ENCODE measurements at regions not wholly inside any gene's neighbourhood (a gene's known extent, or its start where the extent isn't known, plus 50 kb on each side); places are given as distances from the start of the nearest gene placed in this dataset.

DNA sequence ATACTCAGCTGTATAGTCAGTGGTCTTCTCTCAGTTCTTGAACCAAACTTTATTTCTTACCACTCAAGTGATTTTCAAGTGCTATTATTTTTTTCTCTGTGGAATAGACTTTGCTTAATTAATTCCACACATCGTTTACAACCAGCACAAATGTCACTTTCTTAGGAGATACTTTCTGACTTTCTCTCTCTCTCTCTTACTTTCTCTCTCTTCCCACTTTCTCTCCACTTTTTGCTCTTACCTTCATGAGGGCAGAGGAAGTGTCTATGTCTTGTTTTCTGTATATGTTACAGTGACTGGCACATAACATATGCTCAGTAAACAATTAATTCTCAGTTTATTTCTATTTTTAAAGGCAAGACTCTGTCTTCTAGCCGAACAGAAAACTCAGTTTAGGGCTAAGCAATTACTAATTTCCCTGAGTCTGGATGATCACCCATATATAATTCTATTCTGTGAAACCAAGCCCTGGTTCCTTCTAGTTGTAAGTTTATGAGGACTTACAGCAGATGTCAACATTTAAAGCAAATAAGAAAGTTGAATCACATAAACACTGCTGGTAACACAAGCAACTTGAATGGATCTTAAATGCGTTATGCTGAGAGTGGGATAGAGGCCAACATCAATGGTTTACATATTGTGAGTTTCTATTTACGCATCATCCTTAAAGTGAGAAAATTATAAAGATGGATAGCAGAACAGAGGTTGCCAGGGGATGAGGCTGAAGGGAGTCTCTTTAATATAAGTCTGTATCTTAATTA, 791.4 kb downstream of the MTRR start:
- Histone ChIP-seq H3K4me1 (ENCODE audit: control insufficient read depth in 2 of 2, insufficient read depth in 2 of 2, low read length in 1 of 2) (no peaks in the 10 kb centered on the region), H3K27ac (ENCODE audit: low read depth in 2 of 2, low read length in 1 of 2) (no peak overlapping the region), H3K36me3 (ENCODE audit: control insufficient read depth in 2 of 2, insufficient read depth in 2 of 2, low read length in 1 of 2) (no peaks in the 10 kb centered on the region), H3K27me3 (ENCODE audit: control insufficient read depth in 1 of 2, insufficient read depth in 2 of 2, low read length in 2 of 2) (no peaks in the 10 kb centered on the region), H3K4me3 (ENCODE audit: low read depth in 1 of 2, low read length in 2 of 2) (no peak overlapping the region), H3K9me3 (ENCODE audit: control insufficient read depth in 2 of 2, insufficient read depth in 1 of 2, low read depth in 1 of 2, low read length in 1 of 2) (no peaks in the 10 kb centered on the region)
- 71 to 72% methylated on average over 4 of the region's 4 CpGs for WGBS, 2 donors

DNA sequence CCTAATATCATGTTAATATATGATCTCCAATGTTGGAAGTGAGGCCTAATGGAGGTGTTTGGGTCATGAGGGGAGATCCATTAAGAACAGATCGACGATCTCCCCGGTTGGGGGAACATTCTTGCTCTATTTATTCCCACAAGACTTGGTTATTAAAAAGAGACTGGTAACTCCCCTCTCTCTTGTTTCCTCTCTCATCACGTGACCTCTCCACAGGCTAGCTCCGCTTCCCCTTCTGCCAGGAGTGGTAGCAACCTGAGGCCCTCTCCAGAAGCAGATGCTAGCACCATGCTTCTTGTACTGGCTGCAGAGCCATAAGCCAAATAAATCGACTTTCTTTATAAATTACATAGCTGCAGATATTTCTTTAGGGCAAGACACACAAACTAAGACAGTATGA, 794.4 kb downstream of the MTRR start:
- Histone ChIP-seq H3K4me1 (ENCODE audit: control insufficient read depth in 2 of 2, insufficient read depth in 2 of 2, low read length in 1 of 2) (no peaks in the 10 kb centered on the region), H3K27ac (ENCODE audit: low read depth in 2 of 2, low read length in 1 of 2) (no peak overlapping the region), H3K9me3 (ENCODE audit: control insufficient read depth in 2 of 2, insufficient read depth in 1 of 2, low read depth in 1 of 2, low read length in 1 of 2) (no peaks in the 10 kb centered on the region), H3K27me3 (ENCODE audit: control insufficient read depth in 1 of 2, insufficient read depth in 2 of 2, low read length in 2 of 2) (no peaks in the 10 kb centered on the region), H3K4me3 (ENCODE audit: low read depth in 1 of 2, low read length in 2 of 2) (no peak overlapping the region), H3K36me3 (ENCODE audit: control insufficient read depth in 2 of 2, insufficient read depth in 2 of 2, low read length in 1 of 2) (no peaks in the 10 kb centered on the region)
- WGBS, 2 donors = 82 to 85% methylated on average over 6 of the region's 6 CpGs

GRCh38 chr5:8675182-8675581, 806.2 kb downstream of the MTRR start:
- no peaks in the 10 kb centered on the region for H3K36me3 ChIP-seq (ENCODE audit: control insufficient read depth in 2 of 2, insufficient read depth in 2 of 2, low read length in 1 of 2)
- WGBS, 2 donors = 51 to 67% methylated on average over 2 of the region's 2 CpGs
- H3K27me3 ChIP-seq (ENCODE audit: control insufficient read depth in 1 of 2, insufficient read depth in 2 of 2, low read length in 2 of 2) = no peaks in the 10 kb centered on the region
- no peaks in the 10 kb centered on the region for H3K9me3 ChIP-seq (ENCODE audit: control insufficient read depth in 2 of 2, insufficient read depth in 1 of 2, low read depth in 1 of 2, low read length in 1 of 2)
- no peak overlapping the region for H3K27ac ChIP-seq (ENCODE audit: low read depth in 2 of 2, low read length in 1 of 2)
- H3K4me3 ChIP-seq (ENCODE audit: low read depth in 1 of 2, low read length in 2 of 2) = no peak overlapping the region
- no peaks in the 10 kb centered on the region for H3K4me1 ChIP-seq (ENCODE audit: control insufficient read depth in 2 of 2, insufficient read depth in 2 of 2, low read length in 1 of 2)

GRCh38 chr5:8676695-8677094, 807.7 kb downstream of the MTRR start:
- 44 to 53% methylated on average over 3 of the region's 3 CpGs for WGBS, 2 donors
- no peak overlapping the region for H3K27ac ChIP-seq (ENCODE audit: low read depth in 2 of 2, low read length in 1 of 2)
- H3K9me3 ChIP-seq (ENCODE audit: control insufficient read depth in 2 of 2, insufficient read depth in 1 of 2, low read depth in 1 of 2, low read length in 1 of 2) = no peaks in the 10 kb centered on the region
- no peak overlapping the region for H3K4me3 ChIP-seq (ENCODE audit: low read depth in 1 of 2, low read length in 2 of 2)
- no peaks in the 10 kb centered on the region for H3K36me3 ChIP-seq (ENCODE audit: control insufficient read depth in 2 of 2, insufficient read depth in 2 of 2, low read length in 1 of 2)
- no peaks in the 10 kb centered on the region for H3K4me1 ChIP-seq (ENCODE audit: control insufficient read depth in 2 of 2, insufficient read depth in 2 of 2, low read length in 1 of 2)
- H3K27me3 ChIP-seq (ENCODE audit: control insufficient read depth in 1 of 2, insufficient read depth in 2 of 2, low read length in 2 of 2) = no peaks in the 10 kb centered on the region

- no peak overlapping the region for H3K27ac ChIP-seq (ENCODE audit: low read depth in 2 of 2, low read length in 1 of 2)
- H3K36me3 ChIP-seq (ENCODE audit: control insufficient read depth in 2 of 2, insufficient read depth in 2 of 2, low read length in 1 of 2) = no peaks in the 10 kb centered on the region
- H3K9me3 ChIP-seq (ENCODE audit: control insufficient read depth in 2 of 2, insufficient read depth in 1 of 2, low read depth in 1 of 2, low read length in 1 of 2) = no peaks in the 10 kb centered on the region
- H3K4me1 ChIP-seq (ENCODE audit: control insufficient read depth in 2 of 2, insufficient read depth in 2 of 2, low read length in 1 of 2) = no peaks in the 10 kb centered on the region
- no peaks in the 10 kb centered on the region for H3K27me3 ChIP-seq (ENCODE audit: control insufficient read depth in 1 of 2, insufficient read depth in 2 of 2, low read length in 2 of 2)
- WGBS, 2 donors = 71 to 85% methylated on average over 3 of the region's 3 CpGs
- H3K4me3 ChIP-seq (ENCODE audit: low read depth in 1 of 2, low read length in 2 of 2) = no peak overlapping the region
These were observed 813.4 kb downstream of the MTRR start for GRCh38 chr5:8682381-8682780.

GRCh38 chr5:8683496-8683895, 814.5 kb downstream of the MTRR start:
- Histone ChIP-seq H3K4me3 (ENCODE audit: low read depth in 1 of 2, low read length in 2 of 2) (no peak overlapping the region), H3K27ac (ENCODE audit: low read depth in 2 of 2, low read length in 1 of 2) (no peak overlapping the region), H3K9me3 (ENCODE audit: control insufficient read depth in 2 of 2, insufficient read depth in 1 of 2, low read depth in 1 of 2, low read length in 1 of 2) (no peaks in the 10 kb centered on the region), H3K4me1 (ENCODE audit: control insufficient read depth in 2 of 2, insufficient read depth in 2 of 2, low read length in 1 of 2) (no peaks in the 10 kb centered on the region), H3K27me3 (ENCODE audit: control insufficient read depth in 1 of 2, insufficient read depth in 2 of 2, low read length in 2 of 2) (no peaks in the 10 kb centered on the region), H3K36me3 (ENCODE audit: control insufficient read depth in 2 of 2, insufficient read depth in 2 of 2, low read length in 1 of 2) (no peaks in the 10 kb centered on the region)
- 71 to 83% methylated on average over 2 of the region's 2 CpGs for WGBS, 2 donors

- H3K4me3 ChIP-seq (ENCODE audit: low read depth in 1 of 2, low read length in 2 of 2) = no peak overlapping the region
- H3K36me3 ChIP-seq (ENCODE audit: control insufficient read depth in 2 of 2, insufficient read depth in 2 of 2, low read length in 1 of 2) = no peaks in the 10 kb centered on the region
- no peak overlapping the region for H3K27ac ChIP-seq (ENCODE audit: low read depth in 2 of 2, low read length in 1 of 2)
- 81 to 90% methylated on average over 2 of the region's 2 CpGs for WGBS, 2 donors
- no peaks in the 10 kb centered on the region for H3K4me1 ChIP-seq (ENCODE audit: control insufficient read depth in 2 of 2, insufficient read depth in 2 of 2, low read length in 1 of 2)
- no peaks in the 10 kb centered on the region for H3K27me3 ChIP-seq (ENCODE audit: control insufficient read depth in 1 of 2, insufficient read depth in 2 of 2, low read length in 2 of 2)
- H3K9me3 ChIP-seq (ENCODE audit: control insufficient read depth in 2 of 2, insufficient read depth in 1 of 2, low read depth in 1 of 2, low read length in 1 of 2) = no peaks in the 10 kb centered on the region
These were observed 816.8 kb downstream of the MTRR start for GRCh38 chr5:8685704-8686103.

- Histone ChIP-seq H3K4me1 (ENCODE audit: control insufficient read depth in 2 of 2, insufficient read depth in 2 of 2, low read length in 1 of 2) (no peaks in the 10 kb centered on the region), H3K27me3 (ENCODE audit: control insufficient read depth in 1 of 2, insufficient read depth in 2 of 2, low read length in 2 of 2) (no peaks in the 10 kb centered on the region), H3K27ac (ENCODE audit: low read depth in 2 of 2, low read length in 1 of 2) (no peak overlapping the region), H3K4me3 (ENCODE audit: low read depth in 1 of 2, low read length in 2 of 2) (no peak overlapping the region), H3K36me3 (ENCODE audit: control insufficient read depth in 2 of 2, insufficient read depth in 2 of 2, low read length in 1 of 2) (no peaks in the 10 kb centered on the region), H3K9me3 (ENCODE audit: control insufficient read depth in 2 of 2, insufficient read depth in 1 of 2, low read depth in 1 of 2, low read length in 1 of 2) (no peaks in the 10 kb centered on the region)
- WGBS, 2 donors = 68 to 73% methylated on average over 2 of the region's 2 CpGs
These were observed 817.8 kb downstream of the MTRR start for GRCh38 chr5:8686707-8687106.

DNA sequence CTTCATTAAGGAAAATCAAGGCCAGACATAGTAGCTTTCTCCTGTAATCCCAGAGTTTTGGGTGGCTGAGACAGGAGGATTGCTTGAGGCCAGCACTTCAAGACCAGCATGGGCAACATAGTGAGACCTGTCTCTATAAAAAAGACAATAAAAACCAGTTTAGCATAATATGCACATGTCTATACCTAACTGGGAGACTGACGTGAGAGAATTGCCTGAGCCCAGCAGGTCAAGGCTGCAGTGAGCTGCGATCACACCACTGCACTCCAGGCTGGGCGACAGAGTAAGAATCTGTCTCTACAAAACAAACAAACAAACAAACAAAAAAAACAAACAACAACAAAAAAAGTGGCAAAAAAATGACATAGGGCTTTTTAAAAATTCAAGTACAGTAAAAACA, 820.8 kb downstream of the MTRR start:
- Histone ChIP-seq H3K9me3 (ENCODE audit: control insufficient read depth in 2 of 2, insufficient read depth in 1 of 2, low read depth in 1 of 2, low read length in 1 of 2) (no peaks in the 10 kb centered on the region), H3K27ac (ENCODE audit: low read depth in 2 of 2, low read length in 1 of 2) (no peak overlapping the region), H3K27me3 (ENCODE audit: control insufficient read depth in 1 of 2, insufficient read depth in 2 of 2, low read length in 2 of 2) (no peaks in the 10 kb centered on the region), H3K4me1 (ENCODE audit: control insufficient read depth in 2 of 2, insufficient read depth in 2 of 2, low read length in 1 of 2) (no peaks in the 10 kb centered on the region), H3K4me3 (ENCODE audit: low read depth in 1 of 2, low read length in 2 of 2) (no peak overlapping the region), H3K36me3 (ENCODE audit: control insufficient read depth in 2 of 2, insufficient read depth in 2 of 2, low read length in 1 of 2) (no peaks in the 10 kb centered on the region)
- WGBS, 2 donors = 84 to 86% methylated on average over 3 of the region's 3 CpGs

GRCh38 chr5:8691221-8691620, 822.3 kb downstream of the MTRR start:
- no peaks in the 10 kb centered on the region for H3K9me3 ChIP-seq (ENCODE audit: control insufficient read depth in 2 of 2, insufficient read depth in 1 of 2, low read depth in 1 of 2, low read length in 1 of 2)
- no peaks in the 10 kb centered on the region for H3K27me3 ChIP-seq (ENCODE audit: control insufficient read depth in 1 of 2, insufficient read depth in 2 of 2, low read length in 2 of 2)
- WGBS, 2 donors = 44 to 71% methylated on average over 2 of the region's 2 CpGs
- no peak overlapping the region for H3K27ac ChIP-seq (ENCODE audit: low read depth in 2 of 2, low read length in 1 of 2)
- no peaks in the 10 kb centered on the region for H3K4me1 ChIP-seq (ENCODE audit: control insufficient read depth in 2 of 2, insufficient read depth in 2 of 2, low read length in 1 of 2)
- no peaks in the 10 kb centered on the region for H3K36me3 ChIP-seq (ENCODE audit: control insufficient read depth in 2 of 2, insufficient read depth in 2 of 2, low read length in 1 of 2)
- no peak overlapping the region for H3K4me3 ChIP-seq (ENCODE audit: low read depth in 1 of 2, low read length in 2 of 2)
